BE2C (cell line): ENCODE measurements at regions not wholly inside any gene's neighbourhood (a gene's known extent, or its start where the extent isn't known, plus 50 kb on each side); places are given as distances from the start of the nearest gene placed in this dataset.
"Not testable (repeated sequence)": the region's sequence is repeated elsewhere in the genome, so short reads cannot be mapped to it uniquely, and the experiment has no call there.

Experiments used
- DNase-seq: peaks from one replicate; pipeline ENCODE4 v3.0.0-alpha.2; 2020
- H3K27me3 ChIP-seq: fragments of 250-450 bp; sonication (Bioruptor Pico); 2 replicates; pipeline ENCODE4 v1.5.1; 2020; ENCODE audit warnings: mild to moderate bottlenecking
- H3K36me3 ChIP-seq: fragments of 250-450 bp; sonication (Bioruptor Pico); 2 replicates; pipeline ENCODE4 v1.5.1; 2020; ENCODE audit warnings: mild to moderate bottlenecking
- H3K4me1 ChIP-seq: fragments of 250-450 bp; sonication (Bioruptor Pico); 2 replicates; pipeline ENCODE4 v1.5.1; 2020
- H3K4me3 ChIP-seq: 2 replicates; pipeline ENCODE4 v1.5.1; 2011; ENCODE audit warnings: low read depth, low read length
- H3K9me3 ChIP-seq: fragments of 250-450 bp; sonication (Bioruptor Pico); 2 replicates; pipeline ENCODE4 v1.5.1; 2020
- CTCF ChIP-seq: IDR thresholded peaks from 2 replicates; pipeline ENCODE4 v1.5.1; 2012; ENCODE audit warnings: mild to moderate bottlenecking, low read depth, low read length

GRCh38 chr12:114604606-114605005 lies 79.4 kb downstream of the TBX3 start:
- no peak for DNase-seq
- peaks cover 5% of the 10 kb centered on the region for H3K27me3 ChIP-seq
- no peaks in the 10 kb centered on the region for H3K4me1 ChIP-seq
- no peaks in the 10 kb centered on the region for H3K9me3 ChIP-seq
- H3K36me3 ChIP-seq, result no peaks in the 10 kb centered on the region
- TF ChIP-seq CTCF, result no peak
- no peak overlapping the region for H3K4me3 ChIP-seq

- H3K4me3 ChIP-seq, DNase-seq, H3K36me3 ChIP-seq, H3K4me1 ChIP-seq, H3K9me3 ChIP-seq, H3K27me3 ChIP-seq: not testable (repeated sequence)
Observed at GRCh38 chr12:114600584-114600983, 83.4 kb downstream of the TBX3 start.

- no peaks in the 10 kb centered on the region for H3K36me3 ChIP-seq
- TF ChIP-seq CTCF, result no peak
- H3K9me3 ChIP-seq, result no peaks in the 10 kb centered on the region
- H3K4me1 ChIP-seq, result no peaks in the 10 kb centered on the region
- no peak for DNase-seq
- no peak overlapping the region for H3K4me3 ChIP-seq
- no peaks in the 10 kb centered on the region; the same call in 1 of the 2 replicates for H3K27me3 ChIP-seq
Observed at GRCh38 chr12:114598111-114598510, 85.9 kb downstream of the TBX3 start.

- TF ChIP-seq CTCF, result no peak
- H3K4me1 ChIP-seq, result no peaks in the 10 kb centered on the region
- no peaks in the 10 kb centered on the region; the same call in 1 of the 2 replicates for H3K9me3 ChIP-seq
- H3K27me3 ChIP-seq, result no peaks in the 10 kb centered on the region; the same call in none of the 2 replicates
- no peaks in the 10 kb centered on the region for H3K36me3 ChIP-seq
- DNase-seq, result no peak
- no peak overlapping the region for H3K4me3 ChIP-seq
Observed at GRCh38 chr12:114592946-114593345, 91.0 kb downstream of the TBX3 start.

- Histone ChIP-seq H3K4me3 (no peak overlapping the region), H3K27me3 (peaks cover 9% of the 10 kb centered on the region), H3K36me3 (no peaks in the 10 kb centered on the region), H3K9me3 (no peaks in the 10 kb centered on the region; the same call in 1 of the 2 replicates), H3K4me1 (no peaks in the 10 kb centered on the region)
- no peak for TF ChIP-seq CTCF
- no peak for DNase-seq
Observed at GRCh38 chr12:114588061-114588460, 95.9 kb downstream of the TBX3 start.

GRCh38 chr12:114580306-114580705 lies 103.7 kb downstream of the TBX3 start:
- no peak for TF ChIP-seq CTCF
- no peaks in the 10 kb centered on the region for H3K36me3 ChIP-seq
- DNase-seq, result no peak
- no peaks in the 10 kb centered on the region for H3K4me1 ChIP-seq
- H3K9me3 ChIP-seq, result no peaks in the 10 kb centered on the region
- H3K4me3 ChIP-seq, result no peak overlapping the region
- peaks cover 28% of the 10 kb centered on the region for H3K27me3 ChIP-seq

GRCh38 chr12:114579389-114579788 lies 104.6 kb downstream of the TBX3 start:
- H3K27me3 ChIP-seq, result peaks cover 28% of the 10 kb centered on the region
- H3K4me1 ChIP-seq, result no peaks in the 10 kb centered on the region
- no peak overlapping the region for H3K4me3 ChIP-seq
- no peaks in the 10 kb centered on the region for H3K9me3 ChIP-seq
- DNase-seq, result no peak
- no peak for TF ChIP-seq CTCF
- no peaks in the 10 kb centered on the region for H3K36me3 ChIP-seq
